HG02884 (cell line): ENCODE measurements at regions not wholly inside any gene's neighbourhood (a gene's known extent, or its start where the extent isn't known, plus 50 kb on each side); places are given as distances from the start of the nearest gene placed in this dataset.

Experiments
- ATAC-seq: cut with Tn5 transposase; IDR thresholded peaks from one replicate; pipeline ENCODE4 v1.9.1; 2021; ENCODE audit warnings: mild to moderate bottlenecking, moderate library complexity; ENCODE audit not compliant: unreplicated experiment

DNA sequence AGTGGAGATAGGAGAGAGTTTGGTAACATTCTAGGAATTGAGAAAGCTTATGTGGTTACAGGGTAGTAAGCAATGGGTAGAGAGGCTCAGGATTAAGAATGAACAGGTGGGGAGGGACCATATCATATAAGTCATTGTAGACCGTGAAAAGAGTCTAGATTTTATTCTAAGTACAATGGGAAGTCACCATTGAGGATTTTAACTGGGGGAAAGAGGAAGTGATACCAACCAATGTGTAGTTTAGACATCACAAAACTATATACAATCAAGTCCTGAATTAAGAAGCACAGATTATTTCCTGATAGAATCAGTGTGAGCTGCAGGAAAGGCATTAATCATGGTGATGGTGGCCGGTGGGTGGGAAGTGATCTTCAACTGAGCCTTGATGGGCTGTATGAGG lies 178.3 kb upstream of the ZIC3 start:
- no peak for ATAC-seq

DNA sequence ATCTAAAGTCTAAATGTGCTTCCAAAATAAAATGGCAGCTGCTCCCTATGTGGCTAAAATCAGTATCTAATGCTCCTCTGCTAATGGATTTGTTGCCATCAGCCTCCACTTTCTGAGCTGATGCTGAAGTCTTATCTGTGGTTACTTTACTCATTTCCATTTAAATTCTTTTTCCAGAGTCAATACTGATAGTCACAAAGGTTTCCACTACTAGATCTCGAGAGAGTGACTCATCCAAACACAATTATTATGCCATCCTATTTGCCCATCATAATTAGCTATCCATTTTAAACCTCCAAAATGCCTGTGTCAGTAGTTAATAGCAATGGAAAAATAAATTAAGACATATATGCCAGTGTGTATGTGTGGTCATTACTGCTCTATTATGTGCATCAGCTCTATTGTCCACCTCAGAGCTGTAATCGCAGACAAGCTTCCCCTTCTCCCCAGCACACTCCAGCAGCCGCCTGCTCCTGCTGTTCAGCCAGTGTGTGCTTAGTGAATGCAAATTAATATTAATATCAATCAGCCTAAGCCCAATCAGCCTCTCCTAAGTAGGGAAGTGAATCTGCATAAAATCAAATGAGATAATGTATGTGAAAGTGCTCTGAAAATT lies 199.8 kb upstream of the ZIC3 start:
- no peak for ATAC-seq

DNA sequence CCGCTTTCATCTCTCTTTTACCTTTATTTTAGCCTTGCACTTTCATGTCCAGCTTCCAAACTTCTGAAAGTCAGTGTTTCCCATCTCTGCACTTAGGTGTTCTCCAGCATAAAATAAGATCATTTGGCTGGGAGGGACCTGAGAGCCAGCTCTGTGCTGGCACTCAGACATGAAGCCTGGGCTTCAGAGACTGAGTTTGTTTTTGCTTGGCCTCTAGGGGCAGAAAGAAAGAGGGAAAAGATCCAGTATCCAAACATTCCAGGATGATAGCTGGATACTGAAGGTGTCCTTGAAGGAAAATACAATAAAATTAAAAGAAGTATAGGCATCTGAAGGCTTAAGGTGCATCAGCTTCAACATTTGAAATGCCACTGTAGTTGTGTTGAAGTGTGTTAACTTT lies 202.4 kb upstream of the ZIC3 start:
- no peak for ATAC-seq

DNA sequence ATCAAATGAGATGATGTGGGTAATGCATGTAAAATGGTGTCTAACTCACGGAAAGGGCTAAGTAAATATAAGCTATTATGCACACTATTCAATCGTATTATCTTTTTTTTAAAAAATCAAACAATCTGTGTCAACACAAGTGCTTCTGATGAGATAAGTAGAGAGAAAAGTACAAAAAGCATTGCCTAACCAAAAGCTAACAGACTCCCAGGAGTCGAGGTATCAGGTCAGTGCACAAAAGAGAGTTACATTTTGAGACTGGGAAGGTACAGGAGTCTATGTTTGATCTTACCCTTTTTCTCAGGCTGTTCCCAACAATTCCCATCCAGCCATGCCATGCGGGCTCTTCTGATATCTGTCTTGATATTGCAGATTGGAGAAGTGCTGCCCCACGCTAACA lies 203.3 kb upstream of the ZIC3 start:
- ATAC-seq = no peak

DNA sequence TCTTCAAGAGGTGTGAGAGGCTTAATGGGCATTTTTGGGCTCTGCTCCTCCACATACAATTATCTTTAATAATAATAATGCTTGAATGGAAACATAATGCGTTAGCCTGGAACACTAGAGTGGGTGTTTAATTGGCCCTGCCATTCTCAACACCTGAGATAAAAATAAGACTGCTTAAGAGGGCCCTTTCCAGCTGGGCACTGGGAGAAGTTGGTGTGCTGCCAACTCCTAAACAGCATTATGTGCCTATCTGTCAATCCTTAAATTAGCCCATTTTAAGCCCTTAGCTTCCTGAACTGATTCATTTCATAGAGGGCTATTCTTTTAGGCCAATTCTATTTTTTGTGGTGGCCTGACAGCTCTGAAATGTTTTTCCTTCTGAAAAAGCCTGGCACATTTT lies 211.1 kb upstream of the ZIC3 start:
- ATAC-seq = no peak

DNA sequence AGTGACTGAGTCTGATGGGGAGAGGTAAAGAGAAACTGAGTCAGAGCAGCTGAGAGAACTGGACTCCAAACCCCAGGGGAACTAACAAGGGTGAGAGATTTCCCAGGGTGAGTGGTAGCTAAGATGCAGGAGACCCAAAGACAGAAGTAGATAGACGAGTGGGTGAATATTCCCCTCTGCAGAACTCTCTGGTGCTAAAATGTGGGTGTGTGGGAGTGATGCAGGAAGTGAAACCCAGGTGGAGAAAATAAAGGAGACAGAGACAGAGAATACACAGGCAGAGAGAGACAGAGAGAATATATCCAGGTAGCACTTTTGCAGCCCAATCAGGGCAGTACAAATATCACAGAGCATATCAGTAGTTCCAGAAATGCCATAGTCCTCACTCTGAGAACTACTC lies 212.5 kb upstream of the ZIC3 start:
- ATAC-seq = peak; percentile 69

DNA sequence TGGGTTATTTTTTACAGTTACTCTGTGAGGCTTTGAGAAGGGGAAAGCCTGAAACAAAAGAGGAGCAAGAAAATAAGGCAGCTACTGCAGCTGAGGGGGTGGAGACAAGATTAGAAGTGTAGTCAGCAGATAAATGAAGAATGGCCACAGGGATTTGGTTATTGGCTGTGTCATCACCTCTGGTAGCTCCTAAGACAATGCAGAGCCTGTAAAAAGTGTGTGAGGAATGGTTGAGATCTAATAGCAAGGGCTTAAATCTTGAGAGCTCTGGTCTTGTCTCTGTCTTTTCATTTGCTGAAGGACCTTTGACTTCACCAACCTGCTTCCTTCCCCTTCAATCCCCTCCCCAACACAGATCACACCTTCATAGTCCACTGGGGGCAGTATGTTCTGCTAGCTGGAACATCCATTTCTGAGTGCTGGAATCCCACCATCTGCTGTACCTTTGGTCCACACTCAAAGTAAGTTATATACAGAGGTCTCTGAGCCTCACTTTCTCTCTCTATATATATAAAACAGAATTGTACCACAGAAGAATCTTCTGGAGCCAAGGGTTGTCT lies 213.7 kb upstream of the ZIC3 start:
- ATAC-seq = no peak

DNA sequence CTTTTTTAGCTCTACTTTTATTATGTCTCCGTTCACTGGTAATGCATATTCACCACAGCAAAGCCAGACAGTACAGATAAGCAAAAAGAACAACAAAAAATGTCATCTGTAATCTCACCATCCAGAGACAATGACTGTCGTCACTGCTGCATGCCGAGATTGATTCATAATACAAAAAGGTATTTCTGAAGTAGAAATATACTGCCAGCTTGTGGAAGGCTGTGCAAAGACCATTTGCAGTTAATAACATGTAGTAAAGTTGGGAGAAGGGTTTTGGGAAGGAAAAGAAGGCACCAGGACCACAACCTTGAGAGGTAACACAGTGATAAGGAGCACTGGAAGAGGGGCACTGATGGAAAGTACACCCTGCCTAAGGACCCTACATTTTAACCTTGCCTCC lies 223.0 kb upstream of the ZIC3 start:
- no peak for ATAC-seq

DNA sequence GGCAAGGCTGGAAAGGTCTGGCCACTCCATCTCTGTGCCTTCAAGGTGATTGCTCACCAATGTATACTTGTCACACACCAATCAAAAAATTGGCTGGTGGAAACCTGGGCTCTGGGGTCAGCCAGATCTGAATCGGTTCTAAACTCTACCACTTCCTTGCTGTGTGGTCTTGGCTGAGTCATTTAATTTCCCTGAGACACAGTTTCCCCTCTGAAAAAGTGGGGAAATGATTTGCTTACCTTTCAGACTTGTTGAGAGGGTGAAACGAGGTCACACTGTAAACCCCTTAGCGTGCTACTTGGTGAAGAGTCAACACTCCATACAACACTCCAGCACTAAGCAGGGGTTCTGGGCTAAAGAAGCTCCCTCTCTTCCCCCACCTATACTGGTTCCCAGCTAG lies 252.3 kb upstream of the ZIC3 start:
- no peak for ATAC-seq

DNA sequence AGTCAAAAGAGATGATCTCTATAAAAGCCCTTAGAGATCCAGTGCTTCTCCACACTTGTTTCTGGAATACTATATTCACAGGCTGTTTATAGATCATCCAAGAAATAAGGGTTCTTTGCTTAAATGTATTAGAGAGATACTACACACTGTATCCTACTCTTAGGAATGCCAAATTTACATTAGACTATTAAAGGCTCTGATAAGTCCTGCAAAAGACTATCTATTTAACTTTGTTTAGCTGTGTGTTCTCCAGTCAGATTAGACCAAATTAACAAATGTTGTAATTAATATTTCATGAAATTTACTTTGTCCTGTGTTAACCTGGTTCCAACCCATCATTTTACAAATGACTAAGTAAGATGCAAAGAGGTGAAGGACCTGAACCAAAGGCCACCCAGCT lies 260.5 kb upstream of the ZIC3 start:
- ATAC-seq = no peak

DNA sequence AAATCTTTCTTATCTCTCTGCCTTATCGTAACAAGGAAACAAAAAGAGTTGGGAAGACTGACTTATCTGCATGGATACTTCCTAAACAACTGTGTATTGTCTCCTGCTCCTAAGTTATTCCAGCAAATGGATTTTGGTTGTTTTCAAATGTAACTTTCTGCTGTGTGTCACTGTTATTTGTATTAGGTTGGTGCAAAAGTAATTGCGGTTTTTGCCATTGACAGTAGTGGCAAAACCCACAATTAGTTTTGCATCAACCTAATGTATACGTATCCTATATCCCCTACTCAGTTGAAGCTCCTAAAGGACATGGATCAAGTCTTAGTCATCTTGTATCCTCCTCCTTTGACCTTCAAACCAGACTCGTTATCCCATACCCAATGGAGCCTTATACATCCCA lies 263.4 kb upstream of the GPR101 start:
- ATAC-seq = no peak

DNA sequence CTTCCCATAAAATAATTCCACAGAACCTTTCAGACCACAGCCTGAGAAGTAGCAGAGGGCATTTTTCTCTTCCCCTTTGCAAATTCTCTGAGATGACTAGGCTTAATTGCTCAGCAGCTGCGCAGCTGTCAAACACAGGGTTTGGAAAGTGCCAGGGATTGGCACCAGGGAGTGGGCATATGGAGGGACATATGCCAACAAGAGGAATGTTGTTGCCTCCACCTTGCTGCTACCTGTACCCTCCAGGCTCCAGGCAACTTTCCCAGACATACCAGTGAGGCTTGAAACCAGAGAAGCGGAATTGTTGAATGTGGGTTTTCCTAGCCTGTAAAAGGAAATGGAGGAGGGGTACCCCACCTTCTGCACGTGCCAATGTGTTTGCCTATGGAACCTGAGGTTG lies 256.2 kb upstream of the GPR101 start:
- no peak for ATAC-seq

DNA sequence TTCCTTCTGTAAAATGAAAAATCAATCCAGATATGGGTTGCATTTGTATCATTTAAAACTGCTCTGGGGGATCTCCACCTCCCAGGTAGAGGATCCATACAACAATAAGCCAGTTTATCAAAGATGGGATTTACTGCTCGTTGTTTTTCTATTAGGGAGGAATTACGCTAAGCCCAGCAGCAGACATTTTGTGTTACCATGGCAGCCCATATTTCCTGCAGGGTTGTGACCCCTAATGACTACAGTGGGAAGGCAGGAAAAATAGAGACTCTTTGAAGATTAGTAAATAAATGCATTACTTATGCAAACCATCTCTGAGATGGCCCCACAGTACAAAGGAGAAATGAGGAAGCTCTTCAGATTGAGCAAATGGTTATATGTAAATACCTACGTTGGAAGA lies 253.4 kb upstream of the GPR101 start:
- ATAC-seq = no peak

DNA sequence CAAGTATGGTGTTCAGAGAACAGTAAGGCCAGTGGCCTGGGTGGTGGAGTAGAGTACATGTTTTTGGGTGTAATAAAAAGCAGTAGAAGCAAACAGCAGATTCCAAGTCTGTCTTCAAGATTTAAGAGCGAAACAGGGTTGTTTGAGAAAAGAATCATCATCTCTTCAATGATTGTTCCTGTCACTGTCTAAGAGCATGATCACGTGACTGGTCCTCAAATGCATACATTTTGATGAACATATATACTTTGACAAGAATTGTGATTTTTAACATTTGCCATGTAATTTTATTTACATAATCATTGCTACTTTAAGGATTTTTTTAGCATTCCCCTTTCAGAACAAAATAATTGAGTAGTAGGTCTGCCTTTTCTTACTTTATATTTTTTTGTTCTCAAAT lies 252.6 kb upstream of the GPR101 start:
- no peak for ATAC-seq

DNA sequence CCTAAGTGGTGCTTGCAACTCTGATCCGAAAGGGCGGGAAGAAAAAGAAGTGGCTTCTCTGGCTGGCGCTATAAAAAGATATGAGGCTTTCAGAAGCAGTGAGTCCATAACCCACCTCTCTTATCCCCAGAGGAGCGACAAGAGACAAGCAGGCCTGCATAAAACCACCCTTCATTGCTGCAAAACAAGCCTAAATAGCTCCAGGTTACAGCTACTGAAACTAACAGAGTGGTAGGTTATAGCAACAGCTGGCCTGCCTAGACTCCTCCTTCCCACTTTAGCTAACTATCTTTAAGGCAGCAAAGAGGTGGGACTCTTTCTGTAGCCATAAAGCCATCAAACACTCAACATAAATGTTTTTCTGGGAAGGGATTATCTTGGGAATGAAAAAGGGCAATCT lies 245.0 kb upstream of the GPR101 start:
- ATAC-seq = no peak

DNA sequence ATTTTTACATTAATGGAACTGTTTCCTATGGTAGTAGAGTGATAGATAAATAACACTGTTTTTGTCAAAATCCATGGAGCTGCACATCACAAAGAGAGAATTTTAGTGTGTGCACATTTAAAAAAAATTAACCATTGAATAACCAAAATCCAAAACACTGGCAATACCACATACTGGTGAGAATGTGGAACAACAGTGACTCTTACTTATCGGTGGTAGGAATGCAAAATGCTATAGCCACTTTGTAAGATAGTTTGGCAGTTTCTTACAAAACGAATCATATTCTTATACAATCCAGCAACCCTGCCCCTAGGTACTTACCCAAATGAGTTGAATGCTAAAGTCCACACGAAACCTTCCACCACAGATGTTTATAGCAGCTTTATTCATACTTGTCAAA lies 229.6 kb upstream of the GPR101 start:
- no peak for ATAC-seq

DNA sequence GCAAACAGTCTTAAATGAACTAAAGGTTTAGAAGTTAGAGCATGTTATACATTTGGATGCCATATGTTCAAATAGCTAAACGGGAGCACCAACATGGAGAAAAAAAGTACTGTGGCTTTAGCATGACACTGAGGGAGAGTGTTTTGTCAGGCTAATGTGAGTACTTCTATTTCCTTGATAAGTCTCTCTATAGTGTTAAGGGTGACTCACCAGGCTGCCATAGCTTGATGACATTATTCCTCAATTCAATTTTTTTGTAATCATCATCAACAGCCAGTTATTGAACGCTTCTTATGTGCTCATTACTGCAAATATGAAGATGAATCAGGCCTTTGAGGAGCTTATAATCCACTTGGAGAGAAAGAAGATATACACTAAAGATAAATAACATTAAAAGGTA lies 211.4 kb upstream of the GPR101 start:
- no peak for ATAC-seq

DNA sequence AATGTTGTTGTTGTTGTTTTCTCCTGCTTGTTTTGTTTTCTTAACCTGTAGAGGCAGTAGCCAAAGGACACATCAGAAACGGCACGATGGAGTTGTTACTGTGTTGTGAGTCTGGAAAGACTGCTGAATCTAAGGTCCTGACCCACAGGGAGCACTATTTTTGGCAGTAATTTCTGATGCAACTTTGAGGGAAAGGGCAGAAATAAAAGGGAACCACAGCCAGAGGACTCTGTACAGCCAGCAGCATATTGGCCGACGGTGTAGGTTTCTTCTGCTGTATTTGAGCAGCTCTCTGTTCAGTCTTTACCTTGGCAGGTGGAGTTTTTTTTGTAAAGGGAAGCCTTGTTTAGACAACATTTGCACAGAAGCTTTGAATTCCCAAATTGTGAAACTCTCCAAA lies 203.0 kb upstream of the GPR101 start:
- no peak for ATAC-seq

DNA sequence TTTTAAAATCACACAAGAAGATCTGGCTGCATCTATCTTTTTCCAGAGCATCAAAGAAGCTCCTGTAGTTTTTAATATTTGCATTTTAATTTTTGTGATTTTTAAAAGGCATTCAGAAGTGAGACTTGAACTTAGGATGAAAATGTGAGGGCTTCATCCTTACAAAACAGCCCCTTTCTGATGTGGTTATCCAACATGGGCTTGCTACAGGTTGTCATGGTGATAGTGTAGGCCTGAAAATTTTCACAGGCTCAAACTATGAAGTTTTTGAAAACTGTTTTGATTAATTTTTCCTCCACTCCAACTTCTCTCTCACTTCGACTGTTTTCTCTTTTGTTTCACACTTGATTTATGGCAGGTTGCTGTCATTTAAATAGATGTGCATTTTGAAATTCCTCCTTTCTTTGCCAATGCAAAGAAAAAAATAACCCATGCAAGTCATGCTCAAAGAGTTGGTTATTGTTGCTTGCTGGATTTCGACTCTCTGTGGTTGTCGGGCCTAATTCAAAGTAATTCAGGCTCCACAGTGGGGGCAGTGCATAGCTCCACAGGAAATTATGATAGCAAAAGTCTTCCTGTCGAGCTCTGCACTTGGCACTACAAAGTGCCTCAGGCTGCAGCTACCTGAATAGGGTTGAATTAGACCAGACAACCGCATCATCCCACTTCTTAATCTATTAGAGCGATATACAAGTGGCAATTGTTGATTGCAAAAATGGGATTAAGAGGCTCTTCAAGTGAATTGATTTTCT lies 201.0 kb upstream of the GPR101 start:
- no peak for ATAC-seq

DNA sequence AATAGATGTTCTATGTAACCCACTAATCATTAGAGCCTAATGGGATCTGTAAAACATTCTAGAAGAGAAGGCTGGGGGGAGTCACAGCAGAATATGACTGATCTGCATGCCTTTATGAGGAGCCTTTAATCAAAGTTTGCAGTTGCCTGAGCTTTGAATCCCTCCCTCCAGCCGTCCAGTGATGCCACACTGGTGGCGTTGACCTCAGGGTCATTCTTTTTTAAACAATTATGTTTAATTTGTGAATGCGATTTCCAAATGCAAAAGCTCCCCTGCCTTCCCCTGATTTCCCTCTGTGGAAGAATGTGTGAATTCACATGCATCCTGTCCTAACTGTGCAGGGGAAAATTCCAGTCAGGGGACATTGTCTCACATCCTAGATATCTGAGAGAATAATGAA lies 199.7 kb upstream of the GPR101 start:
- ATAC-seq = no peak

DNA sequence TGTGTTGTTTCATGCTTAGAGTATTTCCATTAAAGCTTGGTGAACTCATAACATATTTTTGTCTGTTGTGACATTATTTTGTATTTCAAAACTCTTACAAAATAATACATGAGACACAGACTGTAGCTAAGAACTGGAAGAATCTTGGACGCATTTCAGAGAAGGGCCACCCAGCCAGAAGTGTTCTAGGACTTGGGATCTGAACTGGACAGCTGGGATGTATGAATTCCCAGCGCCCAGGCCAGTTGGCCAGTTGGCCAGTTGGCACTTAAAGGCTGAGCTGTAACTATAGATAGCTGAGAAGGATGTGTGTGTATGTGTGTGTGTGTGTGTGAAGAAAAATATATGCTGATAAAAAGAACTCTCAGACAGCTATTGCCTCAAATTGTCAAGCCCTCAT lies 193.4 kb upstream of the GPR101 start:
- no peak for ATAC-seq

DNA sequence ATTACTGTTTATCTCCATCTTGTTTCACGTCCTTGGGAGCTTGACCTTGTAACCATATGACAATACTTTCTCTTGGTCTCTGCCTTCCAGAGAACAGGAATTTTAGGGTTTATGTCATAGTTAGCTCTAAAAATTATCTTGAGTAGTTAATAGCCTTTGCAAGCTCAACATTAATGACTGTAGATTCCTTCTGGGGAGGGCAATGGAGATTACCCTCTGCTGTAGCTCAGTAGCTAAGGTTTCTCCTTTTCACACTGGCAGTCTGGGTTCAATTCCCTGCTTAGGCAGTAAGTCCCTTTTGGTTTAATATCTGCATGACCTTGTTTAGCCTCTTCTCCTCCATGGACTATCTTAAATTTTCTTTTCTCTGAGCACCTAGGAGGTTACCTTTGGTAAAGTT lies 181.7 kb upstream of the GPR101 start:
- ATAC-seq = no peak
